GM12865 (cell line): ENCODE measurements at regions not wholly inside any gene's neighbourhood (a gene's known extent, or its start where the extent isn't known, plus 50 kb on each side); places are given as distances from the start of the nearest gene placed in this dataset.

ENCODE experiments used
- DNase-seq: peaks from one replicate; pipeline ENCODE4 v3.0.0; 2010; ENCODE audit warnings: low read depth
- H3K4me3 ChIP-seq: 2 replicates; pipeline ENCODE4 v1.5.1; 2011; ENCODE audit warnings: mild to moderate bottlenecking, low read depth, low read length, control low read depth
- TF ChIP-seq, protein P1 (sequence below): IDR thresholded peaks from 2 replicates; pipeline ENCODE4 v1.5.1; 2011; ENCODE audit warnings: low read length, control low read depth, low read depth, inconsistent platforms; ENCODE audit not compliant: insufficient read depth; ENCODE audit errors: missing control alignments

DNA sequence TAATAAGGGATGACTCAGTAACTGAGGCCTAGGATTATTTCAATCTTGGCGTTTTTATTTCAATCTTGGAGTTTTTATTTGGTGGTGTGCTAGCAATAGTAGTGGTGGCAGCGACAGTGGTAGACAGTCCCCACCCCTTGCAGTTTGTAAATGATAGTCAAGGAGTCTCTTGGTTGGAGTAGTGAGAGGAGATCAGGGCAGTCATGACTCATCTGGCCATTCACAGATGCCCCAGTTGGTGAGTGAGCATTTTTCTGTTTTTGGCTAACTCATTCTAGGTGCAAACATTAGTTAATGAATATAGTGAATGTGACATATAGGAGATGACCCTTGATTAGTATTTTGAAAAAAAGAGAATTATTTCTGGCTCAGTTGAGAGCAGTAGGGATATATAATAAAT is 93.5 kb upstream of the ADAD1 start:
- H3K4me3 ChIP-seq: no peak overlapping the region
- TF ChIP-seq, protein P1, sequence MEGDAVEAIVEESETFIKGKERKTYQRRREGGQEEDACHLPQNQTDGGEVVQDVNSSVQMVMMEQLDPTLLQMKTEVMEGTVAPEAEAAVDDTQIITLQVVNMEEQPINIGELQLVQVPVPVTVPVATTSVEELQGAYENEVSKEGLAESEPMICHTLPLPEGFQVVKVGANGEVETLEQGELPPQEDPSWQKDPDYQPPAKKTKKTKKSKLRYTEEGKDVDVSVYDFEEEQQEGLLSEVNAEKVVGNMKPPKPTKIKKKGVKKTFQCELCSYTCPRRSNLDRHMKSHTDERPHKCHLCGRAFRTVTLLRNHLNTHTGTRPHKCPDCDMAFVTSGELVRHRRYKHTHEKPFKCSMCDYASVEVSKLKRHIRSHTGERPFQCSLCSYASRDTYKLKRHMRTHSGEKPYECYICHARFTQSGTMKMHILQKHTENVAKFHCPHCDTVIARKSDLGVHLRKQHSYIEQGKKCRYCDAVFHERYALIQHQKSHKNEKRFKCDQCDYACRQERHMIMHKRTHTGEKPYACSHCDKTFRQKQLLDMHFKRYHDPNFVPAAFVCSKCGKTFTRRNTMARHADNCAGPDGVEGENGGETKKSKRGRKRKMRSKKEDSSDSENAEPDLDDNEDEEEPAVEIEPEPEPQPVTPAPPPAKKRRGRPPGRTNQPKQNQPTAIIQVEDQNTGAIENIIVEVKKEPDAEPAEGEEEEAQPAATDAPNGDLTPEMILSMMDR: no peak
- no peak for DNase-seq

DNA sequence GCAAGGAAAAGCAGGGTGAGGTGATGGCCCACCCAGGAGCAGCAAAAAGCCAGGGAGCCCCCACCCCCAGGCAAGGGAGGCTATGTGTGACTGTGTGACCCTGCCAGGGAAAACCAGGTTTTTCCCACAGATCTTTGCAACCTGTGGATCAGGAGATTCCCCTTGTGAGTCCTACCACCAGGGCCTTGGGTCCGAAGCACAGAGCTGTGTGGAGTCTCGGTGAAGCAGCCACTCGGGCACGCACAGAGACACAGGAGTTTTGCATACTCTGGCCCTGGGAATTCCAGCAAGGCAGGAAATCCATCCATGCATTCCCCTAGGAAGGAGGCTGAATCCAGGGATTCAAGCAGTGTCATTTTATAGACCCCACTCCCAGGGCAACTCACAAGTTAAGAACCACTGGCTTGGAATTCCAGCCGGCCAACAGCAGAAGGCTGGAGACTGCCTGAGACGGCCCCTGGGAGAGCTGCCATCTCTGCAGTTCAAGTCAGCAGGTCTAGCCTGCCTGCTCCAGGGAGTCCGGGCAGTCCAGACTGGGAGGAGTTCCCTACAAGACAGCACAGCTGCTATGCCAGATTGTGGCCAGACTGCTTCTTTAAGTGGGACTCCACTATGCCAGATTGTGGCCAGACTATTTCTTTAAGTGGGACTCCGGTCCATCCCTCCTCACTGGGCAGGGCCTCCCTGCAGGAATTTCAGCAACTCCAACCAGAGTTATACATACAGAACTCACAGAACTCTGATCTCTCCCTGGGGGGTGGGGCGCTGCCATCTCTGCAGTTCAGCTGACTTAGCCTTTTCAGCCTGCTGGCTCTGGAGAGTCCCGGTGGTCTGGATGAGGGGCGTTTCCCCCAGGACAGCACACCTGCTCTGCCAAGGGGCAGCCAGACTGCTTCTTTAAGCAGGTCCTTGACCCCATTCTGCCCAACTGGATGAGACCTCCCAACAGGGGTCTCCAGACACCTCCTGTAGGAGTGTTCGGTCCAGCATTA is 85.1 kb upstream of the ADAD1 start:
- TF ChIP-seq, protein P1: no peak
- DNase-seq: no peak
- no peak overlapping the region for H3K4me3 ChIP-seq

DNA sequence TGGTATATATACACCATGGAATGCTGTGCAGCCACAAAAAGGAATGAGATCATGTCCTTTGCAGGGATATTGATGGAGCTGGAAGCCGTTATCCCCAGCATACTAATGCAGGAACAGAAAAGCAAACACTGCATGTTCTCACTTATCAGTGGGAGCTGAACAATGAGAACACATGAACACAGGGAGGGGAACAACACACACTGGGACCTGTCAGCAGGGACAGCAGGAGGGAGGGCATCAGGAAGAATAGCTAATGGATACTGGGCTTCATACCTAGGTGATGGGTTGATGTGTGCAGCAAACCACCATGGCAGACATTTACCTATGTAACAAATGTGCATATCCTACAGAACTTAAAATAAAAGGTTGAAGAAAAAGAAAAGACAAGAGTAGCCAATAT is 81.1 kb upstream of the ADAD1 start:
- H3K4me3 ChIP-seq: no peak overlapping the region
- TF ChIP-seq, protein P1: no peak
- no peak for DNase-seq

DNA sequence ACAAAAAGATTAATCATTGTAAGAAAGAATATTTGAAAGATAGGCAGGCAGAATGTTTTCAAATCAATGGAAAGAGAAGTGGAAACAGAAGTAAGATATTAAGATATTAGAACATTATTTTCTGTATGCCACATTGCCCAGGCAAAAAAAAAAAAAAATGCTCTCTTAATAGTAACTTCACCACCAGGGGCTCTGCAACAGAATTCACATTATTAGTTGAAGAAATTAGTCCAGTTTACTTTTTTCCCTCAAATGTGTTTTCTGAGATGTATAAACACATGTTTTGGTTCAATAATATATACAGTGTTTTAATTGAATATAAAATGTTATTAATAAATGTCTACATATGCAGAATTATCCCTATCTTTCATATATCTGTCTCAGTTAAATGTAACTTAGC is 78.0 kb upstream of the ADAD1 start:
- TF ChIP-seq, protein P1: no peak
- no peak overlapping the region for H3K4me3 ChIP-seq
- DNase-seq: no peak

DNA sequence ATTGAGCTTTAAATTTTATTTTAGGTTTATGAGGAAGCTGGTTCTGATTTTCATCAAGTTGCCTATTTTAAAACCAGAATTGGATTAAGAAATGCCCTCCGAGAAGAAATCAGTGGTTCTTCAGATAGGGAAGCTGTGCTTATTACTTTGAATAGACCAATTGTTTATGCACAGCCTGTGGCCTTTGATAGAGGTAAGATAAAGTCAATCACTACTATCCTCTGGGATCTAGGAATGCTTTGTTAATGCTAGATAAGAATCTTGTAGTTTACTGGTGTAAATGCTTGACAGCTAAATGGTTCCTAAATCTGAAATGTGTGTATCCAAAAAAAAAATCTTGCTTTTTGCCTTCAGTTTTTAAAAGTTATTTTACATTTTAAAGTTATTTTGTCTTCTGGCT is 73.0 kb upstream of the ADAD1 start:
- DNase-seq: no peak

DNA sequence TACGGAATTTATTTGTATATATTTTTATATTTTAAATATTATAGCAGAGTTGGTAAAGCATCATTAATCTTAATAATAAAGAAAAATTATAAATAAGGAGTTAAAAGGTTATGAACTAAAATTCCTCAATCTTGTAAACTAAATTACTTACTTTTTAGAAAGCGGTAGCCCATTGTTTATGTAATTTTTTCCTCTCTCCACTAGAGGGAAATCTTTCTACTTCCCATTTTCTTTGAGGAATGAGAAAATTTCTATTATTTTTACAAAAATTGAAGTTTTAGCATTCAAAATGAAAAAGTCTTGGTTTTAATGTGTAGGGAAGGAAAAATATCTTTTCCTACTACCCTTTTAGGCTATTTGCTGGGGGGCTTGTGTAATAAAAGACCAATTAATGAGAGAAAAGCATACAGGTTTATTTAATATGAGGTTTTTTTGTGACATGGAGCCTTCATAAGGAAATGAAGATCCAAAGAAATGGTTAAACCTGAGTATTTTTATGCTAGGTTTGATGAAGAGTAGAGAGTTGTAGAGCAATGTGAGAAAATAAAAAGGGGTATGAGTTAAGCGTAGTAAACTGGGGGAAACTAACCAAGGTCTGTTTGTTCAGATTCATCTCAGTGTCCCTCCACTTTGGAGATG is 68.7 kb upstream of the ADAD1 start:
- no peak for DNase-seq
- TF ChIP-seq, protein P1: peak; percentile 10
- H3K4me3 ChIP-seq: no peak overlapping the region

More for the DNA sequence above, 73.0 kb upstream of the ADAD1 start:
- TF ChIP-seq, protein P1: no peak
- H3K4me3 ChIP-seq: no peak overlapping the region
